HUES48 (cell line): ENCODE measurements at regions not wholly inside any gene's neighbourhood (a gene's known extent, or its start where the extent isn't known, plus 50 kb on each side); places are given as distances from the start of the nearest gene placed in this dataset.

Experiments used
- H3K27ac ChIP-seq: one replicate; pipeline ENCODE4 v1.7.0; 2013; ENCODE audit warnings: low read depth, low read length, inconsistent platforms
- H3K27me3 ChIP-seq: 2 replicates; pipeline ENCODE4 v1.6.1; 2013; ENCODE audit warnings: mild to moderate bottlenecking, low read length; ENCODE audit not compliant: control insufficient read depth, insufficient read depth
- H3K36me3 ChIP-seq: 2 replicates; pipeline ENCODE4 v1.6.1; 2013; ENCODE audit warnings: low read length; ENCODE audit not compliant: control insufficient read depth, insufficient read depth
- H3K4me1 ChIP-seq: 2 replicates; pipeline ENCODE4 v1.6.1; 2013; ENCODE audit warnings: mild to moderate bottlenecking, low read length; ENCODE audit not compliant: control insufficient read depth, insufficient read depth
- H3K4me3 ChIP-seq: 2 replicates; pipeline ENCODE4 v1.5.1; 2013; ENCODE audit warnings: mild to moderate bottlenecking, low read depth, low read length
- H3K9ac ChIP-seq: 2 replicates; pipeline ENCODE4 v1.6.1; 2013; ENCODE audit warnings: mild to moderate bottlenecking, low read depth, low read length, moderate library complexity
- H3K9me3 ChIP-seq: 2 replicates; pipeline ENCODE4 v1.6.1; 2013; ENCODE audit warnings: low read length; ENCODE audit not compliant: control insufficient read depth, insufficient read depth

- Histone ChIP-seq H3K9me3 (no peaks in the 10 kb centered on the region), H3K4me1 (no peaks in the 10 kb centered on the region), H3K27ac (no peak overlapping the region), H3K9ac (no peak overlapping the region), H3K4me3 (no peak overlapping the region), H3K27me3 (no peaks in the 10 kb centered on the region), H3K36me3 (no peaks in the 10 kb centered on the region)
These were observed 505.5 kb downstream of the MAT2B start for GRCh38 chr5:164010900-164011299.

GRCh38 chr5:164012371-164012770 is 507.0 kb downstream of the MAT2B start:
- Histone ChIP-seq H3K9ac (no peak overlapping the region), H3K27me3 (no peaks in the 10 kb centered on the region), H3K4me1 (no peaks in the 10 kb centered on the region), H3K27ac (no peak overlapping the region), H3K4me3 (no peak overlapping the region), H3K36me3 (no peaks in the 10 kb centered on the region), H3K9me3 (no peaks in the 10 kb centered on the region)

DNA sequence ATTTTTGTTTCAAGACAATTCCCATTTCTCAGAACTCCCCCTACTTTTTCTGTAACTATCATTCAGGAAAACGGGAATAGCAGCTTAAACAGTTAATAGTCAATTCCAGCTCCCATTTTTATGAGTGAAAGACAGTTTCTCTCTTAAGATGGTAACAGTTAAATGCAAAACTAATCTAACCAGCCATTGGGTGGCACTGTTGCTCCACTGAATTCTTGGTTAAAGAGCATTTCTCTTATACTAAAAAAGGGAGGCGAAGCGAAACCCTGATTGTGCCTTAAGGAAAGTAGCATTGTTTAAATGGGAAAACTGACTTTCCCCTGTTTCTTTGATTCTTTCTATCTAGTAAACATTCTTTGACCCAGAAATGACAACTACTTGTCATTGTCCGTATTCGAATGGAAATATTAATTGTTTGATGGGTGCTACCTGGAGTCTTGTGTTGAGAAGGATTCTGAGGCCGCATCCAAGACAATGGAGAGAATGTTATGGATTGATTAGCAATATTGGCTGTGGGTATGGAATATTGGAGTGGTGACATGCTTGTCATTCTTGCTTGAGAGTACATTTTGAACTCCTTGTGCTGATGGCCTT is 507.8 kb downstream of the MAT2B start:
- H3K4me1 ChIP-seq = no peaks in the 10 kb centered on the region
- H3K4me3 ChIP-seq = no peak overlapping the region
- H3K27ac ChIP-seq = no peak overlapping the region
- H3K27me3 ChIP-seq = no peaks in the 10 kb centered on the region
- H3K9me3 ChIP-seq = no peaks in the 10 kb centered on the region
- H3K9ac ChIP-seq = no peak overlapping the region
- no peaks in the 10 kb centered on the region for H3K36me3 ChIP-seq

- H3K9ac ChIP-seq = no peak overlapping the region
- no peaks in the 10 kb centered on the region for H3K27me3 ChIP-seq
- H3K9me3 ChIP-seq = no peaks in the 10 kb centered on the region
- H3K27ac ChIP-seq = no peak overlapping the region
- H3K4me1 ChIP-seq = peaks cover 9% of the 10 kb centered on the region; the same call in 1 of the 2 replicates
- no peak overlapping the region for H3K4me3 ChIP-seq
- H3K36me3 ChIP-seq = no peaks in the 10 kb centered on the region
These were observed 514.7 kb downstream of the MAT2B start for GRCh38 chr5:164020116-164020515.

DNA sequence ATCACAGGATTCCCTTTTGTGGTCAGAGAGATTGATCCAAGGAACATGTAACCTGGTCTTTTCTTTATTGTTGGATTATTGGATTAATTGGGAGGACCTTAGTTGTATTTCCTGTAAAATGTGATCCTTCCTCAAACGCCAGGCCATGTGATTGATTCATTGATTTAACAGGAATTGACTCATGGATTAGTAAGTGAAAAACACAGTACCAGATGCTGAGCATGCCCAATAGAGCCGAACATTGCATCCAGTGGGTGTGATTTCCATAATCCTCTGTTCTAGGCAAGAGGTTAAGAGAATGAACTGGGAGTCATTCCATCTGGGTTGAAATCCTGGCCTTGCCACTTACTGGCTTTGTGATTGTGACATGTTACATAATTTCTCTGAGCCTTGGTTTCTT is 522.3 kb downstream of the MAT2B start:
- no peak overlapping the region for H3K4me3 ChIP-seq
- no peak overlapping the region for H3K9ac ChIP-seq
- no peaks in the 10 kb centered on the region for H3K9me3 ChIP-seq
- no peaks in the 10 kb centered on the region for H3K4me1 ChIP-seq
- H3K36me3 ChIP-seq = no peaks in the 10 kb centered on the region
- H3K27ac ChIP-seq = no peak overlapping the region
- no peaks in the 10 kb centered on the region for H3K27me3 ChIP-seq

DNA sequence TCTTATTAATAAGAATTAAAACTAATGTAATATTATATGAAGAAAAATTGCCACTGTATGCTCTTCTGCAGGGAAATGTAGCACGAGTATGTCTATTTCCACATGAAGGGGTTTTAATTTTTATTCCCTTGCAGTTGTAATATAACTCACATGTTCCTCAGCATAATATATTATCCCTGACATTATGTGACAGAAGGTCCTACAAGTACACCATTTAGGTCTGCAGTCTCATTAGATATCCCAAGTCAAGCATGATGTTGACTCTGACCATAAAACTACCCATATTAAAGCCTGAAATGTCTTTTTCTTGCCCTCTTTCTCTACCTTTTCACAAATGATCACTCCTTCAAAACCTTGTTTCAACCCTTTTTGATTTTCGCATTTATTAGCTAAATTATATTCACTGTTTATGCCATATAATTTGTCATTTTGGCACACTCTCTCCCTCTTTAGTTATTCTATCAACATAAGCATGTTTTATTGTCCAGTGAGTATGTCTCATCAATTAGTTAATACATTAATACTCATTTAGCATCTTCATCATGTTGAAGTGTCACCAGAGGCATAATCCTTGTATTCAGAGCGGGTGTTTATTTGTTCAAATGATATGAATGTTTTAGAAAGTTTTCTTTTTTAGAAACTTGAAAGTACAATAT is 532.8 kb downstream of the MAT2B start:
- H3K36me3 ChIP-seq = no peaks in the 10 kb centered on the region
- no peaks in the 10 kb centered on the region for H3K27me3 ChIP-seq
- H3K4me1 ChIP-seq = no peaks in the 10 kb centered on the region
- no peak overlapping the region for H3K27ac ChIP-seq
- H3K9me3 ChIP-seq = no peaks in the 10 kb centered on the region
- no peak overlapping the region for H3K9ac ChIP-seq
- no peak overlapping the region for H3K4me3 ChIP-seq

- Histone ChIP-seq H3K36me3 (no peaks in the 10 kb centered on the region), H3K4me1 (peaks cover 4% of the 10 kb centered on the region; the same call in 1 of the 2 replicates), H3K4me3 (no peak overlapping the region), H3K27ac (no peak overlapping the region), H3K9me3 (no peaks in the 10 kb centered on the region), H3K9ac (no peak overlapping the region), H3K27me3 (no peaks in the 10 kb centered on the region)
These were observed 535.7 kb downstream of the MAT2B start for GRCh38 chr5:164041105-164041504.

DNA sequence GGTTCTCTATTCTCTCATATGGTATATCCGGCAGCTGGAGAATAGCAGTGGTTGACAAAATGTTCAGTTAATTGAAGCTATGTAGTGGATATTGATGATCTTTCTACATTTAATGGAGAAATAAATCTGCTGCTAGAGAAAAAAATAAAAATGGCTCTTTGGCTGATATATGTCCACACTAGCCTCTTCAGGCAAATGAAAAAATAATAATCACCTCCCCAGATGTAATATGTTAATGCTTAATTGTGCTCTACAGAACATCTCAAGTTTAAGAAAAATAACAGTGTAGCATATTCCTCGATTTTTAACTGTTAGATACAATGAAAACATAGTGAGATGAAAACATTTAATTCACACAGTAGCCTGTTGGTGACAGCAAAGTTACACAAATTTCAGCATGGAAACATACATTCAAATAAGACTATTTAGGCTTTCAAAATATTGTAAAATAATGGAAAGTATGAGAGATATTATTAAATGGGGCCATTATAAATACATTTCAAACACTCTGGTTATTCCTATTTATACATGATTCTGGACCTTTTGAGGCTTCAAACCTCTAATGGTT is 543.0 kb downstream of the MAT2B start:
- H3K9me3 ChIP-seq = no peaks in the 10 kb centered on the region
- H3K4me1 ChIP-seq = peaks cover 17% of the 10 kb centered on the region; the same call in 1 of the 2 replicates
- no peak overlapping the region for H3K27ac ChIP-seq
- H3K36me3 ChIP-seq = no peaks in the 10 kb centered on the region
- no peaks in the 10 kb centered on the region for H3K27me3 ChIP-seq
- no peak overlapping the region for H3K4me3 ChIP-seq
- H3K9ac ChIP-seq = no peak overlapping the region

DNA sequence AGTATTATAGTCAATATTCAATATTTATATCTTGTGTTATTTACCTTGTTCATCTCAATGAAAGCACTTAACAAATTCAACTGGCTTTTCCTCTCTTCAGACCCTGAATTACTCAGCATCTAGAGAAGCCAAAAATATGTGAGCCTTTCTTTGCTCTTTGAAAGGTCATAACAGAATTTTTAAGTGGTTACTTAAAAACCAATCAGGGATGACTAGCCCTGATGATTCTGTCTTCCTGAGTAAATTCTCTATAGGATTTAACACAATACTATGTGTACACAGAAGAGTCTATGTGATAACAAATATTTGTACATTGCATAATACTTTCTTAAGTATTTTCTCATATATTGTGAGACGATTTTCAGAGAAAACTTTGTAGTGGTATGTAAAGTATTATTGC is 546.3 kb downstream of the MAT2B start:
- H3K4me3 ChIP-seq = no peak overlapping the region
- no peak overlapping the region for H3K9ac ChIP-seq
- H3K36me3 ChIP-seq = no peaks in the 10 kb centered on the region
- H3K27me3 ChIP-seq = no peaks in the 10 kb centered on the region
- H3K9me3 ChIP-seq = no peaks in the 10 kb centered on the region
- H3K27ac ChIP-seq = no peak overlapping the region
- H3K4me1 ChIP-seq = peaks cover 13% of the 10 kb centered on the region; the same call in 1 of the 2 replicates

DNA sequence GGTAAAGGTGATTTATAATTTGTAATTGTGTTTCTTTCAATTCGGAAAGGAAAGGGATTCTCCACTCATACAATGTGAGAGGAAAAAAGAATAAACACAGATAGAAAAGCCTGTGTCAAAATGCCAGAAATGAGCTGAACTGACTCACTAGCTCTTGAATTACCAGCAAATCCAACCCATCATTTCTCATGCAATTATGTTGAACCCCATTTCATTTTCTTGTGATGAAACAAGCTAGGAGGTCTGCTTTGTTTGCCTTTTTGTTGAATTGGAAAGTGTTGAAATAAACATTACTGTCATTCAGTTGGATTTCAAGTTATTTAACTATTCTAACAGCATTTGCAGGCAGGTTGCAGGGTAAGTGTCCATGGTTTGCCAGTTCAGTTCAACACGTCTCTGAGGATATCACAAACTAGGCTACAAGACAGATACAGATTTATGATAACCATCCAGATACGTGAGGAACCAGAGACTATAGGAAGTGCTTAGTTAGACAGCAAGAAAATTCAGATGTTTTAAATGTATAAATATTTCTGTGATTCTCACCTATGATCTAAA is 547.2 kb downstream of the MAT2B start:
- Histone ChIP-seq H3K9ac (no peak overlapping the region), H3K27me3 (no peaks in the 10 kb centered on the region), H3K27ac (no peak overlapping the region), H3K9me3 (no peaks in the 10 kb centered on the region), H3K4me3 (no peak overlapping the region), H3K4me1 (peaks cover 13% of the 10 kb centered on the region; the same call in 1 of the 2 replicates), H3K36me3 (no peaks in the 10 kb centered on the region)

GRCh38 chr5:164053123-164053522 is 547.7 kb downstream of the MAT2B start:
- H3K27ac ChIP-seq = no peak overlapping the region
- H3K27me3 ChIP-seq = no peaks in the 10 kb centered on the region
- H3K4me1 ChIP-seq = peaks cover 13% of the 10 kb centered on the region; the same call in 1 of the 2 replicates

More at GRCh38 chr5:164053123-164053522, 547.7 kb downstream of the MAT2B start:
- no peak overlapping the region for H3K9ac ChIP-seq
- H3K4me3 ChIP-seq = no peak overlapping the region
- H3K36me3 ChIP-seq = no peaks in the 10 kb centered on the region
- H3K9me3 ChIP-seq = no peaks in the 10 kb centered on the region
